Trophoblast cell (in vitro differentiated cells and primary cell): ENCODE measurements at regions not wholly inside any gene's neighbourhood (a gene's known extent, or its start where the extent isn't known, plus 50 kb on each side); places are given as distances from the start of the nearest gene placed in this dataset.

Experiments
- DNase-seq, 2 donors: peaks; one replicate each; pipeline ENCODE4 v3.0.0-alpha.2; 2016
- H2AFZ ChIP-seq: 2 replicates; pipeline ENCODE4 v1.6.1; 2013; ENCODE audit warnings: low read length, moderate library complexity, mild to moderate bottlenecking; ENCODE audit not compliant: insufficient read depth, poor library complexity
- H2AK5ac ChIP-seq: 2 replicates; pipeline ENCODE4 v1.6.1; 2013; ENCODE audit warnings: mild to moderate bottlenecking, low read length
- H2BK120ac ChIP-seq: 2 replicates; pipeline ENCODE4 v1.6.1; 2013; ENCODE audit warnings: low read length, mild to moderate bottlenecking, moderate library complexity; ENCODE audit not compliant: insufficient read depth, poor library complexity
- H2BK12ac ChIP-seq: 2 replicates; pipeline ENCODE4 v1.6.1; 2013; ENCODE audit warnings: mild to moderate bottlenecking, low read length, moderate library complexity
- H2BK5ac ChIP-seq: 2 replicates; pipeline ENCODE4 v1.6.1; 2013; ENCODE audit warnings: low read length, low read depth, moderate library complexity, mild to moderate bottlenecking; ENCODE audit not compliant: poor library complexity
- H3K14ac ChIP-seq: 2 replicates; pipeline ENCODE4 v1.6.1; 2013; ENCODE audit warnings: mild to moderate bottlenecking, low read length
- H3K18ac ChIP-seq: 2 replicates; pipeline ENCODE4 v1.6.1; 2013; ENCODE audit warnings: mild to moderate bottlenecking, low read length
- H3K23ac ChIP-seq: 2 replicates; pipeline ENCODE4 v1.6.1; 2013; ENCODE audit warnings: low read length
- H3K27ac ChIP-seq: 2 replicates; pipeline ENCODE4 v1.5.1; 2013; ENCODE audit warnings: low read depth, mild to moderate bottlenecking, inconsistent platforms, low read length, moderate library complexity
- H3K27me3 ChIP-seq: 2 replicates; pipeline ENCODE4 v1.6.1; 2013; ENCODE audit warnings: inconsistent platforms, mild to moderate bottlenecking, low read length, moderate library complexity; ENCODE audit not compliant: insufficient read depth
- H3K36me3 ChIP-seq, 2 experiments: 1 replicate in 1 of 2; 2 replicates in 1 of 2; pipeline ENCODE4 v1.6.1; 2013; ENCODE audit warnings: low read length in 2 of 2, mild to moderate bottlenecking in 2 of 2, moderate library complexity in 1 of 2; ENCODE audit not compliant: insufficient read depth in 2 of 2, control insufficient read depth in 1 of 2
- H3K4ac ChIP-seq: 2 replicates; pipeline ENCODE4 v1.6.1; 2013; ENCODE audit warnings: low read depth, mild to moderate bottlenecking, low read length, moderate library complexity
- H3K4me1 ChIP-seq, 2 experiments: 1 replicate in 1 of 2; 2 replicates in 1 of 2; pipeline ENCODE4 v1.6.1; 2013; ENCODE audit warnings: low read length in 2 of 2, mild to moderate bottlenecking in 2 of 2, moderate library complexity in 1 of 2; ENCODE audit not compliant: insufficient read depth in 2 of 2, control insufficient read depth in 1 of 2
- H3K4me2 ChIP-seq: 2 replicates; pipeline ENCODE4 v1.6.1; 2013; ENCODE audit warnings: inconsistent platforms, mild to moderate bottlenecking, low read length, moderate library complexity
- H3K4me3 ChIP-seq: 2 replicates; pipeline ENCODE4 v1.5.1; 2013; ENCODE audit warnings: mild to moderate bottlenecking, low read depth, low read length, inconsistent platforms
- H3K79me1 ChIP-seq: one replicate; pipeline ENCODE4 v1.6.1; 2013; ENCODE audit warnings: low read length
- H3K79me2 ChIP-seq: 2 replicates; pipeline ENCODE4 v1.6.1; 2013; ENCODE audit warnings: low read length, mild to moderate bottlenecking; ENCODE audit not compliant: control insufficient read depth, insufficient read depth, poor library complexity
- H3K9ac ChIP-seq: 2 replicates; pipeline ENCODE4 v1.6.1; 2013; ENCODE audit warnings: mild to moderate bottlenecking, low read length
- H3K9me3 ChIP-seq: 2 replicates; pipeline ENCODE4 v1.6.1; 2013; ENCODE audit warnings: low read depth, mild to moderate bottlenecking, control low read depth, inconsistent platforms, low read length; ENCODE audit not compliant: insufficient read depth
- H4K12ac ChIP-seq: 2 replicates; pipeline ENCODE4 v1.6.1; 2013; ENCODE audit warnings: low read depth, mild to moderate bottlenecking, low read length, moderate library complexity
- H4K8ac ChIP-seq: 2 replicates; pipeline ENCODE4 v1.6.1; 2013; ENCODE audit warnings: low read depth, mild to moderate bottlenecking, low read length, moderate library complexity
- H4K91ac ChIP-seq: one replicate; pipeline ENCODE4 v1.6.1; 2013; ENCODE audit warnings: low read depth, mild to moderate bottlenecking, low read length, moderate library complexity
- WGBS: extraction: QIAGEN DNeasy Blood & Tissue Kit; methylation state at CpG from one replicate; pipeline ENCODE4 v1.1.7; 2013; ENCODE audit warnings: missing lambda C conversion rate; ENCODE audit not compliant: insufficient read length, insufficient coverage; ENCODE audit errors: extremely low coverage; 5-methylcytosine and 5-hydroxymethylcytosine counted together

DNA sequence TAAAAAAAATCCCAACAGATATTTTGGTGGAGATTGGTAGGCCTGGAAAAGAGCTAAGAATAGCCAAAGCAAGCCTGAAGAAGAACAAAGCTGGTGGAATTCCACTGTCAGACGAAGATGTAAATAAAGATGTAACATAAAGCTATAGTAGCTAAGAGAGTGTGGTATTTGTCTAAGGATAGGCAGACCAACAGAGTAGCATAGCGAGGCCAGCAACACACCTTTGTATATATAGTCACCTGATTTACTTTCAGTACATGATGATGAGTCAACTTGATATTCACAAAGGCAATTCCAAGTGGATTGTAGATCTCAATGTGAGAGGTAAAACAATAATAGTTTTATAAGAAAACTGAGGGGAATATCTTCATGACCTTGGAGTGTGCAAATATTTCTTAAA is 53.6 kb upstream of the SYN2 start:
- no peak overlapping the region for H3K9ac ChIP-seq
- no peak overlapping the region for H2AK5ac ChIP-seq
- no peaks in the 10 kb centered on the region for H3K79me2 ChIP-seq
- H3K23ac ChIP-seq: no peak overlapping the region
- WGBS: no CpG with 5 or more reads among the region's 2 CpGs
- no peak overlapping the region for H4K8ac ChIP-seq
- H3K4me1 ChIP-seq: no peaks in the 10 kb centered on the region
- H3K18ac ChIP-seq: no peak overlapping the region
- H3K4me3 ChIP-seq: no peak overlapping the region
- no peaks in the 10 kb centered on the region for H3K36me3 ChIP-seq
- H3K27me3 ChIP-seq: no peaks in the 10 kb centered on the region
- no peak overlapping the region for H2BK12ac ChIP-seq
- H3K14ac ChIP-seq: no peak overlapping the region
- H2AFZ ChIP-seq: no peak overlapping the region
- no peak overlapping the region for H4K12ac ChIP-seq
- H3K9me3 ChIP-seq: no peaks in the 10 kb centered on the region
- no peak for DNase-seq
- no peaks in the 10 kb centered on the region for H3K79me1 ChIP-seq
- H3K27ac ChIP-seq: no peak overlapping the region
- H2BK5ac ChIP-seq: no peak overlapping the region
- no peak overlapping the region for H3K4ac ChIP-seq
- H2BK120ac ChIP-seq: no peak overlapping the region
- H4K91ac ChIP-seq: no peak overlapping the region
- H3K4me2 ChIP-seq: no peak overlapping the region

DNA sequence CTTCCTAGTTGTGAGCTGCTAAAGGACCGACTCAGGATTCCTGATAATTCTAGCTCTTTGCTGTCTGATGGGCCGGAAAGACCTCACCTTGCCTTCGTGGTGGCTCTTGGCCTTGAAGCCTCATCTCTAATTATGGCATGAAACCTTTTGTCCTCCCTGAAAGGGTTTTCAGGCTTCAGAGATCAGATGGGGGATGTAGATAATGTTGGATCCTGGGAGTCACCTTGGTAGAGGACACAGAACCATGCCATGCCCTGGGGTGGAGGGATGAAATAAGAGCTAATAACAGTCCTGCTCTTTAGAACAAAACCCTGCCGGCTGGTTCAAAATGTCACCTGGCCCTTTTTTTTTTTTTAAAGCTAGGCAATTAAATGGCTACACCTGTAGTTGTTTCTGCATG is 50.8 kb upstream of the SYN2 start:
- H3K4ac ChIP-seq: no peak overlapping the region
- H2AK5ac ChIP-seq: no peak overlapping the region
- no peak overlapping the region for H2AFZ ChIP-seq
- H3K23ac ChIP-seq: no peak overlapping the region
- no peaks in the 10 kb centered on the region for H3K36me3 ChIP-seq
- no peak overlapping the region for H4K12ac ChIP-seq
- no peak overlapping the region for H3K14ac ChIP-seq
- no peak overlapping the region for H4K91ac ChIP-seq
- no peaks in the 10 kb centered on the region for H3K79me1 ChIP-seq
- H2BK12ac ChIP-seq: no peak overlapping the region
- H3K27ac ChIP-seq: no peak overlapping the region
- no peaks in the 10 kb centered on the region for H3K27me3 ChIP-seq
- no peaks in the 10 kb centered on the region for H3K79me2 ChIP-seq
- H2BK120ac ChIP-seq: no peak overlapping the region
- H4K8ac ChIP-seq: no peak overlapping the region
- no CpG with 5 or more reads among the region's 4 CpGs for WGBS
- no peaks in the 10 kb centered on the region for H3K4me1 ChIP-seq
- no peaks in the 10 kb centered on the region for H3K9me3 ChIP-seq
- H3K4me2 ChIP-seq: no peak overlapping the region
- DNase-seq: no peak
- H2BK5ac ChIP-seq: no peak overlapping the region
- H3K9ac ChIP-seq: no peak overlapping the region
- no peak overlapping the region for H3K4me3 ChIP-seq
- H3K18ac ChIP-seq: no peak overlapping the region

DNA sequence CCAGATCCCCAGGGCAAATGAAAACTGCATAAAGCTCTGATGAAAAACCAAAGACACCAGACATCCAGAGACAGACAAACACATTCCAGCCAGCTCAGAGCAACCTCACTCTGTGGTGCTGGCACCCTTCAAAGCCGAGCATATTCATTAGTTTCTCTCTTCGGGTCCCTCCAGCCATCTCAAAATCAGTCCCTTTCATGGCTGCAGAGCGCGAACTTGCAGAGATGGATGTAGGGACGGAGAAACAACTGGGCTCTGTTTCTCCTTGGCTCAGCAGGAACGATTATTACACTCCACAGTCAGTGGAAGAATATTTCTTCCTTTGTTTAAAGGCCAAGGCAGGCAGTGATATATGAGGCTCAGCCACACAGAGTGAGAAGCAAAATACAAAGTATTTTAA is 50.4 kb upstream of the SYN2 start:
- no peak for DNase-seq
- H3K4me2 ChIP-seq: no peak overlapping the region
- H4K12ac ChIP-seq: no peak overlapping the region
- H2BK5ac ChIP-seq: no peak overlapping the region
- no peak overlapping the region for H3K14ac ChIP-seq
- no peak overlapping the region for H3K18ac ChIP-seq
- WGBS: no CpG with 5 or more reads among the region's 6 CpGs
- no peaks in the 10 kb centered on the region for H3K27me3 ChIP-seq
- no peak overlapping the region for H2AFZ ChIP-seq
- H3K9me3 ChIP-seq: no peaks in the 10 kb centered on the region
- no peaks in the 10 kb centered on the region for H3K36me3 ChIP-seq
- H3K79me1 ChIP-seq: no peaks in the 10 kb centered on the region
- no peak overlapping the region for H3K23ac ChIP-seq
- no peak overlapping the region for H4K8ac ChIP-seq
- no peak overlapping the region for H2BK120ac ChIP-seq
- no peak overlapping the region for H2AK5ac ChIP-seq
- H2BK12ac ChIP-seq: no peak overlapping the region
- no peak overlapping the region for H4K91ac ChIP-seq
- no peaks in the 10 kb centered on the region for H3K79me2 ChIP-seq
- H3K4me1 ChIP-seq: no peaks in the 10 kb centered on the region
- no peak overlapping the region for H3K9ac ChIP-seq
- H3K4ac ChIP-seq: no peak overlapping the region
- H3K4me3 ChIP-seq: no peak overlapping the region
- no peak overlapping the region for H3K27ac ChIP-seq

- Histone ChIP-seq H4K12ac (no peak overlapping the region), H3K27ac (no peak overlapping the region), H3K4me3 (no peak overlapping the region), H4K91ac (no peak overlapping the region), H3K4ac (no peak overlapping the region), H3K14ac (no peak overlapping the region), H3K27me3 (no peaks in the 10 kb centered on the region), H3K79me2 (no peaks in the 10 kb centered on the region), H3K9me3 (no peaks in the 10 kb centered on the region), H2BK12ac (no peak overlapping the region), H2BK120ac (no peak overlapping the region), H3K9ac (no peak overlapping the region), H3K36me3 (no peaks in the 10 kb centered on the region), H2AK5ac (no peak overlapping the region), H2BK5ac (no peak overlapping the region), H3K23ac (no peak overlapping the region), H3K4me2 (no peak overlapping the region), H4K8ac (no peak overlapping the region), H3K18ac (no peak overlapping the region), H2AFZ (no peak overlapping the region), H3K4me1 (no peaks in the 10 kb centered on the region), H3K79me1 (no peaks in the 10 kb centered on the region)
- WGBS: no CpG with 5 or more reads among the region's 8 CpGs
- no peak for DNase-seq
These were observed 49.8 kb upstream of the SYN2 start for GRCh38 chr3:11954312-11954934.
